ENCODE measurements at regions not wholly inside any gene's neighbourhood (a gene's known extent, or its start where the extent isn't known, plus 50 kb on each side); places are given as distances from the start of the nearest gene placed in this dataset.

DNA sequence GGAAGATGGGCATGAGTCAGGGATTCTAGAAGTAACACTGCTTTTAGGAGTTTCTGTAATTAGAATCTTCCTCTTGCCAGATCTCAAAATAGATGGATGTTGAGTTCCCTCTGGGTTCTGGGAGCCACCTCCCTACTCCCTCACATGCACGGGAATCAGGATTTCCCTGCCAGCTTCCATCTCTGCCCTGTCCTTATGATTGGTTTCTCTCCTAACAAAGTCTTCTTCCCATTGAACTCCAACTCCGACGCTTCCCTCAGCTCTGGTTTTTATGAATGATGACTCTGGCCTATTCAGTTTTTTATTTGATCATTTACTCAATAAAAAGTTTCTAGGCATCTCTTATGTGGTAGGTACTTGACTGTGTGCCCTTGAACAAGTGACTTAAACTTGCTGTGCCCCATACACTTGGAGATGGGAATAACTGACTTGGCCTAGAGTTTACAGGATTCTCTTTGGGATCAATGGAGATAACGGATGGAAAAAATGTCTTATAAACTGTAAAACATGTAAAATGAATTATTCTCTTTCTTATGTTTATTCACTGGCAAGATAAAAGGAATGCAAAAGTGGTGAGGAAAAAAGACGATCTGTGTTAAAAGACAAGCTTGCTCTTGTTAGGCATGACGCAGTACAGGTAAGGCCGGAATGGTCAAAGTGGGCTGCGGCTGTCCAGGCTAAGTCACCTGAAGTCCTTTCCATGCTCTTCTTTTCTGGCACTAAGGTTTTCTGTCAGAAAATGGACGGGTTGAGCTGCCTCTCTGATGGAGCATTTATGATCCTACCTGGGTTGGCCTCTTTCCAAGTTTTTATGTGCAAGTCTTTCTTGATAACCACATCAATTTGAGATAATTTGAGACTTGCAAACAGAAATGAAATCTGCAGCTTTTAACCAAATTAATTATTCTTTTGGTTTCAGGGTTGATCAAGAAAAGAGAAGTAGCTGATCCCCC is 199.6 kb downstream of the MYCN start:
- no peak for DNase-seq

DNA sequence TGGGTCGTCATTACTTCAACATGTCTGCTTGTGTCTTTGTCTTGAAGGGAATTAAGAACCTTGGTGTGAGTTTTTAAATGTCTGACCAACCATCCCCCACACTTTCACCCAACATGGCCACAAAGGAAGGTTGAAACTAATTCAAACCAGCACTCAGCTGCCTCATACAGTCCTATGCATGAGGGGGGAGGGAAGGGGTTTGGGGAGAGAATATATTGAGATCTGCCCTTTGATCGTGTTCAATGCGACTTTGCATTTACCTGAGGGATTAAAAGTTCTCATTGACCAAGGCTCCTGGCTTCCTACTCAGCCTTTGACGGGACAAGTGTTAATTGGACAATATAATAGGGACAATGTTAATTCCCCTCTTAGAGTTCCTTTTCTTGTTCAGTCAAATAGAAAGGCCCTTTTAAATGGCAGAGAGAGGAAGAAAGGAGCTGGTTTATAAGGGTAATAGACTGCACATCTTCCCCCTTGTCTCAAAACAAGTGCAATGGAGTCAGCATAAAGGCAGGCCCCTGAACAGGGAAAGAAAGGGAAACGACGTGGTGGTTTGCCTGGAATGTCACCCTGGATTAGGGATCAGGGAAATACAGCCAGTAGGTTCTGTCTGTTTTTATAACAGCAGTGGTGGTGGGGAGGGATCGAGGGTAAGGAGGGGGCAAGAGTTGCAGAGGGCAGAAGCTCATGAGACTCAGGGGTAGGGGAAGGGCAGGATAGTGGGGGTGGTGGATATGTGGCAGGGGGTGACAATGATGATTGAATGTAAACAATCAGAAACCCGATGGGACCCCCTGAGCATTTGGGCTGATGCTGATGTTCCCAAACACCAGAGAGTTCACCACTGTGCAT is 198.7 kb downstream of the MYCN start:
- no peak for DNase-seq

- DNase-seq, result no peak
These were observed 196.9 kb downstream of the MYCN start for GRCh38 chr2:16137080-16137755.

GRCh38 chr2:16136461-16137035 is 196.2 kb downstream of the MYCN start:
- no peak for DNase-seq

GRCh38 chr2:16135913-16136310 is 195.6 kb downstream of the MYCN start:
- no peak for DNase-seq

DNA sequence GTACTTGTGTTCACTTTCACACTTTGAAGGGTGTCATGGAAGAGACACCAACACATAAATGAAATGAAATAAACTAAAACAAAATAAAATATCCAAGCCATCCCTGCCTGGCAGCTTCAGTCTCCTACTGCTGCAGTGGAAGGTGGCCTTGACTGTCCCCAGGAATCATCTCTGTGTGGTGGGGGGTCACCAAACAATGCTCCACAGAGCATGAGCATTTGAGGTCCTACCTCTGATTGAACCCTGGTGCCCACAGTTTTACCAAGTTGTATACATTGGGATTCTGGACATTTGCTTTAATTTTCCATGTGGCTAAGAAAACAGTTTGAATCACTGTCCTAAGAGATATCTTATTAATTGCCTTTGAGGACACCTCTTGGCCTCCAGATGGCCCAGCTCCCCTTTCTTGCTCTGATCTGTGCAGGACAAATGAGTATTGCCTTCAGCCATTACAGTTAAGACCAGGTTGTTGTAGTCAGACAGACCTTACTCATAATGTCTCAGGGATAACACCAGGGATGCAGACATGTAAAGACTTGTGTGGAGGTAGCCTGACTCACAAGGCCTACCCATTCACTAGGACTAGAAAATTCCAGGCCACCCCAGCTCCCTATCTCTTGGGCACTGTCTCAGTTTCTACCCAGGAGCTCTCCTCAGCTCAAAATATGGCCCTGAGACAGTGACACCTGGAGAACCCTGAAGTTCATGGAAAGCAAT is 195.0 kb downstream of the MYCN start:
- no peak for DNase-seq

GRCh38 chr2:16134436-16135165 is 194.3 kb downstream of the MYCN start:
- no peak for DNase-seq

DNA sequence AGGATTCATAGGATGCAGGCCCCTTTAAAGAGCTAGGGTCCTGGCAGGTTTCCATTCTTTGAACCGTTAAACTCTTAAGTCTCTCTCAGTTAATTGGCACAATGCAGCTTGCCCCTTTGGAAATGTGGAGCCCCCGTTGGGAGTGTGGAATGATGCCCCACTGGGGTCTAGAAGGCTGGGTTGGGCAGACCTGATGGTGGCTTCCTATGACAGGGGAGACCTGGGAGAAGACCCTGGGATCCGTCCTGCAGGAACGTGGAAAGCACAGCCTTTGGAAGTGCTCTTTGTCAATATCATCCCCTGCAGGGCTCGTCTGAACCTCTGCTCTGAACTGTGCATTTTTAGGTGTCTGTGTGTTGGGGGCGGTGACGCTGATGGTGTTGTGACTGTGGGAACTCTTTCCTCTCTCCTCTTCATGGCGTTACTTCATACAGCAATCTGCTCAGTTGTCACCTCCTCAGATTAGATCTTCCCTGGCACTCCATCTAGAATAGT is 190.6 kb downstream of the MYCN start:
- no peak for DNase-seq

DNA sequence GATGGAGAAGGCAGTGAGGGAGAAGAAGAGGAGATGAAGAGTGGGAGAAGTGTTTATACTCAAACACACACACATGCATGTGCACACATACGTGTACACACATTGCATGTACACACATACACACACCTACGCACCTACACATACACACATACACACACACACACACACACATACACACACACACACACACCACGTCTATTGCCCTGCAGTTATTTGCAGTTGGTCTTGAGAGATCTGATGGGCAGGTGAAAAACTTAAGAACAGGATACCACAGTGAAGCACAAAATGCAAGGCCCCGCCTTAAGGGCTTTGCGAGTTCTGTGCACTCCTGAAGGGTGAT is 190.2 kb downstream of the MYCN start:
- DNase-seq, result no peak

- no peak for DNase-seq
These were observed 189.6 kb downstream of the MYCN start for GRCh38 chr2:16129716-16130540.

- no peak for DNase-seq
These were observed 188.6 kb downstream of the MYCN start for GRCh38 chr2:16128746-16129610.

GRCh38 chr2:16127958-16128357 is 187.6 kb downstream of the MYCN start:
- no peak for DNase-seq

GRCh38 chr2:16127276-16127940 is 187.1 kb downstream of the MYCN start:
- DNase-seq, result no peak

GRCh38 chr2:16126517-16127275 is 186.3 kb downstream of the MYCN start:
- no peak for DNase-seq

DNA sequence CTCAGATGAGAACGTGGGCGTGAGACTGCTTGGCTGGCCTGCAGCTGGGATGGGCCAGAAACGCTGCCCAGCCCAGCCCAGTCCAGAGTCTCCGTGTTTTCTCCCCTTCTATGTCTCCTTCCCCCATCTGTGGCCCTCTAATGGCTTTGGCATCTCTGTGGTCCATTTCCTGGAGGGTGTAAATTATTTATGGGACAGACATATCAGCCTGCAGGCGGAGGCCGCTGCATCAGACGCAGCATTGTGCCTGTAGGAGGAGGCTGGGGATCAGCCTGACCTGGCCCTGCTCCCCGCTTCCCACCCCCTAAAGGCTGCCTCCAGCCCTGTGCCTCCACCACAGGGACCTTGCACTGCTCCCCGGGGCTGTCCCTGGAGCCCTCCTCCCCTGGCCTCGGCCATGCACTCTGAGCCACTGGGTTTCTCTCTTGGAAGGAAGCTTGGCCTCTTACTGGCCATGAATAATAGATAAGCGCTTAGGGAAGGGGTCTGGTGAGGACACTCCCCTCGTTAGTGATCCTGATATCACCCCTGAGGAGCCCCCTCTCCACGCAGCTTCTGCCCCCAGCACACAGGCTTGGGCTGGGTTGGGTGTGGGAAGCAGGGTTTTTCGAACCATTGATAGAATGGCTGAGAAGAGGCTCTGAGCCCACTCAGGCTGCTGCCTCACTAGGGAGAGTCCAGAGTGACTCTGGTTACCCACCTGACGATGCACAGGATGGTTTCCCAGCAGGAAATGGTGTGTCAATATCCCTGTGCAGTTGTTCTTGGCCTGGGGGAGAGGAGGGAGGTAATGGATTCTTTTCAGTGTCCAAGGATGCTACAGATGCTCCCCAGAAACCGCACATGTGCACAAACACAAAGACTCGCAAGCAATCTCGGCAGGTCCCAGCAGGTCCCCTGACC is 185.5 kb downstream of the MYCN start:
- DNase-seq, result no peak

DNA sequence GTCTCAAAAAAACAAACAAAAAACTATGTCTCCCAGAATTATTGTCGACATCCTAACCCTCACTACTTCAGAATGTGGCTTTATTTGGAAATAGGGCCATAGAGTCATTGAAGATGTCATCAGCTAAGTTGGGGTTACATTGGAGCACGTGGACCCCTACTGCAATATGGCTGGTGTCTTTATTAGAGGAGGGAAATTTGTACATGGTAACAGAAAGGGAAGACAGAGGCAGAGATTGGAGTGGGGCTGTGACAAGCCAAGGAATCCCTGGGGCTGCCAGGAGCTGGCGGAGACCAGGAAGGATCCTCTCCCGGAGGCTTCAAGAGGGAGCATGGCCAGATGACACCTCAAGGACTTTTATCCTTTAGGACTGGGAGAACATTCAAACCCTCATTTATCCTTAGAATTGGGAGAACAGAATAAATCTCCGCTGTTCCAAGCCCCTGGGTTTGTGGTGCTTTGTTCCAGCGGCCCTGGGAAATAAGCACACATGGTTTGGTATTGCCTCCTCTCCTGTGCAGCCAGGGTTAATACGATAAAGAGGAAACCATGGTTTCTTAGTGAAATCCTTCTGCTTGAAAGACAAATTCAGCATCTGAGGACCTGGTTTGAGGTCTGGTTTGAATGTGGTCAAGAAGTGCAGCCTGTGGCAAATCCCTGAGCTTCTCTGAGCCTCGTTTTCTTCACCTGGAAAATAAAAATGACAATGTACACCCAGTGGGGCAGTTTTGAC is 184.7 kb downstream of the MYCN start:
- no peak for DNase-seq

Measured in NCI-H187 treated with DMSO at 0.1 percent for 48 hours (cell line).